ENCODE measurements at regions not wholly inside any gene's neighbourhood (a gene's known extent, or its start where the extent isn't known, plus 50 kb on each side); places are given as distances from the start of the nearest gene placed in this dataset.
A peak's percentile ranks its signal among the peaks of the same experiment; 100 is the strongest.

- DNase-seq = no peak
- Histone ChIP-seq H3K4me1 (peaks cover 10 to 38% (median 15%) of the 10 kb centered on the region in 4 donors), H3K4me3 (no peak overlapping the region), H3K27me3 (no peaks in the 10 kb centered on the region), H3K9me3 (no peaks in the 10 kb centered on the region), H3K36me3 (no peaks in the 10 kb centered on the region), H3K27ac (peak overlapping the region in 1 of 4 donors; percentile 67)
- no peak for TF ChIP-seq EP300 (IDR thresholded peaks at IDR 0.05; ENCODE audit: low read depth)
- no peak for TF ChIP-seq POLR2A (IDR thresholded peaks at IDR 0.05)
- no peak for TF ChIP-seq CTCF (IDR thresholded peaks at IDR 0.05)
- no peak for TF ChIP-seq POLR2AphosphoS5 (IDR thresholded peaks at IDR 0.05)
- intact Hi-C loops (cut with DNase I; ENCODE audit: low total_unique reads) = no loop called here
- in situ Hi-C loops (cut with MboI; ENCODE audit: low pct_ligation_motif_present in 1 of 4, low pct_unique_long_range_greater_than_20kb in 1 of 4, low sequenced_read_pairs in 3 of 4) = no loop called here
- 93 to 95% methylated on average over 4 of the region's 4 CpGs for WGBS, 2 donors (ENCODE audit: low coverage in 1 of 2)
Measured at GRCh38 chr10:92761571-92761970, 71.8 kb downstream of the HHEX start.

- 83 to 91% methylated on average over 4 of the region's 4 CpGs for WGBS, 2 donors (ENCODE audit: low coverage in 1 of 2)
- H3K27me3 ChIP-seq = no peaks in the 10 kb centered on the region
- H3K4me3 ChIP-seq = no peak overlapping the region
- TF ChIP-seq POLR2AphosphoS5 (IDR thresholded peaks at IDR 0.05) (no peak), POLR2A (IDR thresholded peaks at IDR 0.05) (no peak), CTCF (IDR thresholded peaks at IDR 0.05) (no peak), EP300 (IDR thresholded peaks at IDR 0.05; ENCODE audit: low read depth) (no peak)
- H3K27ac ChIP-seq = no peak overlapping the region
- intact Hi-C loops (cut with DNase I; ENCODE audit: low total_unique reads) (no loop called here), in situ Hi-C loops (cut with MboI; ENCODE audit: low pct_ligation_motif_present in 1 of 4, low pct_unique_long_range_greater_than_20kb in 1 of 4, low sequenced_read_pairs in 3 of 4) (no loop called here)
- peaks cover 0 to 16% (median 0%) of the 10 kb centered on the region in 4 donors for H3K4me1 ChIP-seq
- H3K36me3 ChIP-seq = no peaks in the 10 kb centered on the region
- no peaks in the 10 kb centered on the region for H3K9me3 ChIP-seq
- DNase-seq = no peak
Measured at GRCh38 chr10:92763634-92764155, 73.9 kb downstream of the HHEX start.

GRCh38 chr10:92766451-92766850 lies 76.7 kb downstream of the HHEX start:
- in situ Hi-C loops (cut with MboI; ENCODE audit: low pct_ligation_motif_present in 1 of 4, low pct_unique_long_range_greater_than_20kb in 1 of 4, low sequenced_read_pairs in 3 of 4) = no loop called here

GRCh38 chr10:92768104-92768503 lies 78.3 kb downstream of the HHEX start:
- DNase-seq = no peak
- TF ChIP-seq EP300 (IDR thresholded peaks at IDR 0.05; ENCODE audit: low read depth) (no peak), POLR2AphosphoS5 (IDR thresholded peaks at IDR 0.05) (no peak), POLR2A (IDR thresholded peaks at IDR 0.05) (no peak), CTCF (IDR thresholded peaks at IDR 0.05) (no peak)
- in situ Hi-C loops (cut with MboI; ENCODE audit: low pct_ligation_motif_present in 1 of 4, low pct_unique_long_range_greater_than_20kb in 1 of 4, low sequenced_read_pairs in 3 of 4) = no loop called here

More at GRCh38 chr10:92766451-92766850, 76.7 kb downstream of the HHEX start:
- 98% methylated on average over 2 of the region's 2 CpGs; no CpG with 5 or more reads in 1 of the 2 donors for WGBS, 2 donors (ENCODE audit: low coverage in 1 of 2)
- no peak for DNase-seq
- intact Hi-C loops (cut with DNase I; ENCODE audit: low total_unique reads) = no loop called here
- Histone ChIP-seq H3K9me3 (no peaks in the 10 kb centered on the region), H3K27ac (no peak overlapping the region), H3K36me3 (no peaks in the 10 kb centered on the region), H3K4me3 (no peak overlapping the region), H3K27me3 (no peaks in the 10 kb centered on the region), H3K4me1 (peaks cover 0 to 6% (median 0%) of the 10 kb centered on the region in 4 donors)
- TF ChIP-seq EP300 (IDR thresholded peaks at IDR 0.05; ENCODE audit: low read depth) (no peak), POLR2A (IDR thresholded peaks at IDR 0.05) (no peak), CTCF (IDR thresholded peaks at IDR 0.05) (no peak), POLR2AphosphoS5 (IDR thresholded peaks at IDR 0.05) (no peak)

More at GRCh38 chr10:92768104-92768503, 78.3 kb downstream of the HHEX start:
- H3K36me3 ChIP-seq = no peaks in the 10 kb centered on the region
- H3K27ac ChIP-seq = no peak overlapping the region
- no peaks in the 10 kb centered on the region for H3K4me1 ChIP-seq
- intact Hi-C loops (cut with DNase I; ENCODE audit: low total_unique reads) = no loop called here
- WGBS, 2 donors (ENCODE audit: low coverage in 1 of 2) = 91 to 100% methylated on average over 1 of the region's 1 CpG
- H3K27me3 ChIP-seq = no peaks in the 10 kb centered on the region
- no peaks in the 10 kb centered on the region for H3K9me3 ChIP-seq
- no peak overlapping the region for H3K4me3 ChIP-seq

All from transverse colon (tissue), 4 donors.